ENCODE measurements at regions not wholly inside any gene's neighbourhood (a gene's known extent, or its start where the extent isn't known, plus 50 kb on each side); places are given as distances from the start of the nearest gene placed in this dataset.

- TF ChIP-seq CTCF (IDR thresholded peaks at IDR 0.05; ENCODE audit: low read length) (no peak), EZH2 (IDR thresholded peaks at IDR 0.05; ENCODE audit: borderline replicate concordance, low read length) (no peak)
Measured at GRCh38 chr9:119053070-119053469, 316.2 kb downstream of the BRINP1 start.

Data from OCI-LY1 (cell line).